ENCODE measurements at regions not wholly inside any gene's neighbourhood (a gene's known extent, or its start where the extent isn't known, plus 50 kb on each side); places are given as distances from the start of the nearest gene placed in this dataset.

DNA sequence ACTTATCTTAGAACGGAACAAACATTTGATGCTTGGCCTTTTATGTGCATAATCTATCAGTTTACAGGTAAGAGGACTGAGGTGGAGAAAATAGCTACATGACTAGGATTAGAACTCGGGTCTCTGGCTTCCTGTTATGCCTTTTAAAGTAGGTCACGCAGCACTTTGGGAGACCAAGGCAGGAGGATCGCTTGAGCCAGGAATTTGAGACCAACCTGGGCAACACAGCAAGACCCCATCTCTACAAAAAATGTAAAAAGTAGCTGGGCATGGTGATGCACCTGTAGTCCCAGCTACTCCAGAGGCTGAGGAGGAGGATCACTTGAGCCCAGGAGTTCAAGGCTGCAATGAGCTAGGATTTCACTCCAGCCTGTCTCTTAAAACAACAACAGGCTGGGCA lies 81.9 kb upstream of the AKT3 start:
- Histone ChIP-seq H3K27me3 (ENCODE audit: control insufficient read depth, insufficient read depth, low read length) (peaks cover 25% of the 10 kb centered on the region), H3K9me1 (ENCODE audit: insufficient read depth, low read length) (peaks cover 2% of the 10 kb centered on the region; the same call in 1 of the 2 replicates), H3K79me1 (ENCODE audit: low read depth in 1 of 2, low read length in 2 of 2) (no peaks in the 10 kb centered on the region), H4K5ac (ENCODE audit: low read depth, low read length) (no peak overlapping the region), H2AK5ac (ENCODE audit: low read depth, low read length) (no peak overlapping the region), H3K4me2 (ENCODE audit: low read depth, low read length) (no peak overlapping the region), H3K4me1 (ENCODE audit: control insufficient read depth, insufficient read depth, low read length) (peaks cover 2% of the 10 kb centered on the region), H4K91ac (ENCODE audit: insufficient read depth, low read depth, low read length) (no peak overlapping the region), H2BK20ac (ENCODE audit: low read depth, low read length) (no peak overlapping the region), H3K18ac (ENCODE audit: low read depth, low read length) (no peak overlapping the region), H3K4me3 (ENCODE audit: insufficient read depth, low read depth, low read length) (no peak overlapping the region), H2BK15ac (ENCODE audit: low read depth, low read length) (no peak overlapping the region), H3K56ac (ENCODE audit: extremely low read depth, insufficient read depth, low read length) (no peak overlapping the region), H3K36me3 (ENCODE audit: control insufficient read depth, insufficient read depth, low read length) (no peaks in the 10 kb centered on the region), H3K4ac (ENCODE audit: low read depth, low read length) (no peak overlapping the region), H4K8ac (ENCODE audit: low read depth in 2 of 2, low read length in 2 of 2) (no peak overlapping the region), H2BK5ac (ENCODE audit: low read depth, low read length, poor library complexity, severe bottlenecking) (no peak overlapping the region), H3K23ac (ENCODE audit: low read depth, low read length) (no peak overlapping the region), H4K20me1 (ENCODE audit: insufficient read depth, low read length) (no peaks in the 10 kb centered on the region), H3K14ac (replicated peaks; ENCODE audit: low read depth, low read length) (no peak overlapping the region), H3K9ac (ENCODE audit: low read depth, low read length) (no peak overlapping the region), H3K9me3 (ENCODE audit: control insufficient read depth, insufficient read depth, low read length) (no peaks in the 10 kb centered on the region), H3K27ac (ENCODE audit: insufficient read depth, low read length) (no peak overlapping the region), H2AK9ac (replicated peaks; ENCODE audit: low read depth, low read length, poor library complexity) (no peak overlapping the region), H2BK120ac (ENCODE audit: low read depth, low read length) (no peak overlapping the region), H2AFZ (replicated peaks; ENCODE audit: low read length, poor library complexity) (no peak overlapping the region)
- CTCF ChIA-PET: interaction anchor here (0.6 kb wide), 1 partner anchor 325 kb away, joined by 3 read pairs; no protein-coding TSS in a partner anchor
- dilution Hi-C loops (cut with HindIII; ENCODE audit: low sequenced_read_pairs, unreplicated experiment) (no loop called here), in situ Hi-C loops (cut with MboI; ENCODE audit: low sequenced_read_pairs) (no loop called here), intact Hi-C loops (cut with micrococcal nuclease) (no loop called here)
- TF ChIP-seq NFE2L2 (IDR thresholded peaks at IDR 0.05; ENCODE audit: low read depth, low read length) (no peak), BHLHE40 (IDR thresholded peaks at IDR 0.05; ENCODE audit: low read depth, low read length) (no peak), RCOR1 (IDR thresholded peaks at IDR 0.05; ENCODE audit: insufficient replicate concordance, low read length) (no peak), MXI1 (IDR thresholded peaks at IDR 0.05; ENCODE audit: borderline replicate concordance, low read depth, low read length) (no peak), RFX5 (IDR thresholded peaks at IDR 0.05; ENCODE audit: low read depth, low read length) (no peak), CEBPB (IDR thresholded peaks at IDR 0.05; ENCODE audit: low read depth, low read length) (no peak), SMC3 (IDR thresholded peaks at IDR 0.05; ENCODE audit: low read depth, low read length) (no peak), MAZ (IDR thresholded peaks at IDR 0.05; ENCODE audit: borderline replicate concordance, low read depth, low read length) (no peak)
- TF ChIP-seq, protein P1, sequence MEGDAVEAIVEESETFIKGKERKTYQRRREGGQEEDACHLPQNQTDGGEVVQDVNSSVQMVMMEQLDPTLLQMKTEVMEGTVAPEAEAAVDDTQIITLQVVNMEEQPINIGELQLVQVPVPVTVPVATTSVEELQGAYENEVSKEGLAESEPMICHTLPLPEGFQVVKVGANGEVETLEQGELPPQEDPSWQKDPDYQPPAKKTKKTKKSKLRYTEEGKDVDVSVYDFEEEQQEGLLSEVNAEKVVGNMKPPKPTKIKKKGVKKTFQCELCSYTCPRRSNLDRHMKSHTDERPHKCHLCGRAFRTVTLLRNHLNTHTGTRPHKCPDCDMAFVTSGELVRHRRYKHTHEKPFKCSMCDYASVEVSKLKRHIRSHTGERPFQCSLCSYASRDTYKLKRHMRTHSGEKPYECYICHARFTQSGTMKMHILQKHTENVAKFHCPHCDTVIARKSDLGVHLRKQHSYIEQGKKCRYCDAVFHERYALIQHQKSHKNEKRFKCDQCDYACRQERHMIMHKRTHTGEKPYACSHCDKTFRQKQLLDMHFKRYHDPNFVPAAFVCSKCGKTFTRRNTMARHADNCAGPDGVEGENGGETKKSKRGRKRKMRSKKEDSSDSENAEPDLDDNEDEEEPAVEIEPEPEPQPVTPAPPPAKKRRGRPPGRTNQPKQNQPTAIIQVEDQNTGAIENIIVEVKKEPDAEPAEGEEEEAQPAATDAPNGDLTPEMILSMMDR (conservative IDR thresholded peaks at IDR 0.05; ENCODE audit: low read depth, low read length): no peak
- TF ChIP-seq, protein P2, sequence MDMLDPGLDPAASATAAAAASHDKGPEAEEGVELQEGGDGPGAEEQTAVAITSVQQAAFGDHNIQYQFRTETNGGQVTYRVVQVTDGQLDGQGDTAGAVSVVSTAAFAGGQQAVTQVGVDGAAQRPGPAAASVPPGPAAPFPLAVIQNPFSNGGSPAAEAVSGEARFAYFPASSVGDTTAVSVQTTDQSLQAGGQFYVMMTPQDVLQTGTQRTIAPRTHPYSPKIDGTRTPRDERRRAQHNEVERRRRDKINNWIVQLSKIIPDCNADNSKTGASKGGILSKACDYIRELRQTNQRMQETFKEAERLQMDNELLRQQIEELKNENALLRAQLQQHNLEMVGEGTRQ (IDR thresholded peaks at IDR 0.05; ENCODE audit: low read depth, low read length): no peak
- DNase-seq (no peak), ATAC-seq (ENCODE audit: low read depth) (no peak)
- WGBS, 2 experiments (ENCODE audit: extremely low coverage in 2 of 2, insufficient read length in 1 of 2): no CpG with 5 or more reads among the region's 4 CpGs
- POLR2A ChIA-PET (ENCODE audit: unreplicated experiment): no interaction called here
- BruUV-seq (replicated peaks): no TSS peak
